ENCODE measurements at regions not wholly inside any gene's neighbourhood (a gene's known extent, or its start where the extent isn't known, plus 50 kb on each side); places are given as distances from the start of the nearest gene placed in this dataset.

GRCh38 chr3:5767304-5767703 is 579.8 kb downstream of the EDEM1 start:
- TF ChIP-seq CTCF (conservative IDR thresholded peaks at IDR 0.05; ENCODE audit: low read length): no peak
- TF ChIP-seq EZH2phosphoT487 (IDR thresholded peaks at IDR 0.05; ENCODE audit: borderline replicate concordance): no peak

Measured in Loucy (cell line).